Activated CD4-positive, alpha-beta T cell treated with anti-CD3 and anti-CD28 coated beads for 36 hours (primary cell): ENCODE measurements at regions not wholly inside any gene's neighbourhood (a gene's known extent, or its start where the extent isn't known, plus 50 kb on each side); places are given as distances from the start of the nearest gene placed in this dataset.
A peak's percentile ranks its signal among the peaks of the same experiment; 100 is the strongest.

Experiments used
- ATAC-seq: fragments of 200-7000 bp; cut with Tn5 transposase; one replicate; pipeline ENCODE4 v1.10.0; 2021; ENCODE audit warnings: mild to moderate bottlenecking, moderate library complexity
- CTCF ChIA-PET: fragments of 350-600 bp; sonication (Branson Sonifier 250); formaldehyde crosslinking; loops from one replicate; lab custom pipeline; 2021; ENCODE audit warnings: antibody characterized with exemption; lab: Charles Lee
- POLR2A ChIA-PET: fragments of 350-600 bp; sonication (Branson Sonifier 250); formaldehyde crosslinking; loops from one replicate; lab custom pipeline; 2021; ENCODE audit warnings: antibody characterized with exemption, inconsistent platforms; lab: Charles Lee
- DNase-seq: peaks from one replicate; pipeline ENCODE4 v3.0.0-alpha.2; 2020
- H3K27ac Mint-ChIP-seq: one replicate; pipeline ENCODE4 v1.8.0; 2021; ENCODE audit warnings: mixed read lengths
- H3K27me3 Mint-ChIP-seq: one replicate; pipeline ENCODE4 v1.8.0; 2021; ENCODE audit warnings: mixed read lengths
- H3K36me3 Mint-ChIP-seq: one replicate; pipeline ENCODE4 v1.8.0; 2021; ENCODE audit warnings: low read depth, mixed read lengths
- H3K4me1 Mint-ChIP-seq: one replicate; pipeline ENCODE4 v1.8.0; 2021; ENCODE audit warnings: mixed read lengths
- H3K4me3 Mint-ChIP-seq: one replicate; pipeline ENCODE4 v1.8.0; 2021; ENCODE audit warnings: mild to moderate bottlenecking, moderate library complexity, mixed read lengths
- H3K9me3 Mint-ChIP-seq: one replicate; pipeline ENCODE4 v1.8.0; 2021; ENCODE audit warnings: low read depth, mixed read lengths
- intact Hi-C, 2 experiments: fragments of 100-400 bp; cut with DNase I in 1 of 2; cut with micrococcal nuclease in 1 of 2; formaldehyde crosslinking; loops; one replicate each; pipeline versions ENCODE4 v1.14.2 to v1.15.1; 2022 to 2024; cut with DNase I, micrococcal nuclease

DNA sequence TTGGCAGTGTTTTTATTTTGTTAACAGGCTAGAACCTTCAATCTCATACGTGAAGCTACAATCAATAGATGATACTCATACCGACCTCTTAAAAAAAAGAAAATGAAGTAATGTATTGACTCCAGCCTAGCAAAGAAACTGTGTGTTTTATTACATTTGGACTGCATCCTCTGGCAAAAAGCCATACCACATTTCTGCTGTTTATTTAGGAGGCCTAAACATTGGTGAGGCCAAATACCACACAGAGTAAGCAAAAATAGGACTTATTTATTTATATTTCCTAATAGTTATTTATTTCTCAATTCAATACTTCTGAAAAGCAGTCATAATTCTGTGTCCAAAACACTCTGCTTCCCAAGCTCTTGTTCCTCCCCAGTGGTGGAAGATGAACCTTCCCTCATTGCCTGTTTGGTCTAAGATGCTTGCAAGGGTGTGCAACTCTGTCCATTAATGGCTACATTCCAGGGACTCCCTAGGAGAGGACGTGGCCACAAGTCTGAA, 398.8 kb upstream of the KLF6 start:
- Mint-ChIP-seq H3K36me3 (no peaks in the 10 kb centered on the region), H3K27ac (no peak overlapping the region), H3K4me1 (peaks cover 14% of the 10 kb centered on the region), H3K4me3 (no peak overlapping the region), H3K27me3 (no peaks in the 10 kb centered on the region), H3K9me3 (no peaks in the 10 kb centered on the region)
- no peak for ATAC-seq
- intact Hi-C loops = no loop called here
- CTCF ChIA-PET = interaction anchor here (1.2 kb wide), 1 partner anchor 1277 kb away, joined by 3 read pairs; no protein-coding TSS in a partner anchor
- POLR2A ChIA-PET = no interaction called here
- DNase-seq = no peak

DNA sequence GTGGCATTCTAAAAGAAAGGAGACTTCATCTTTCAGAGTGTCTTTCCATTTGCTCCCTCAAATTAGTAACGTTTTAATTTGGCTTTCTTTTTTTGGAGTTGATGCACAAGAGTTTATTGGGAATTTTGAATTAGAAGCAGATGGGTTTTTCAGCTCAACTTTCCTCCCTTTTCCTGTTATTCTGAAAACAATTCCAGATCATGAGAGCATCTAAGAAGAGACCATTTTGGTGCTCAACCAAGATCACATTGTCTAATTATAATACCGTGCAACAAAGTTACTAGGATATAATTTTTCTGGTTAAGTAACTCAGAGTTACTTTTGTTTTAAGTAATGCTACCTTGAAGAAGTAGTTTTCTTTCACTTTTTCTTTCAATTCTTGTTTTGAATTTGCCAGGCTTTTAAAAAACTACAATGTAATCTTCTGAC, 396.6 kb upstream of the KLF6 start:
- Mint-ChIP-seq H3K36me3 (no peaks in the 10 kb centered on the region), H3K4me1 (peaks cover 11% of the 10 kb centered on the region), H3K27me3 (no peaks in the 10 kb centered on the region), H3K9me3 (no peaks in the 10 kb centered on the region), H3K27ac (no peak overlapping the region), H3K4me3 (no peak overlapping the region)
- CTCF ChIA-PET = no interaction called here
- DNase-seq = no peak
- POLR2A ChIA-PET = no interaction called here
- intact Hi-C loops = no loop called here
- peak; percentile 51 for ATAC-seq

DNA sequence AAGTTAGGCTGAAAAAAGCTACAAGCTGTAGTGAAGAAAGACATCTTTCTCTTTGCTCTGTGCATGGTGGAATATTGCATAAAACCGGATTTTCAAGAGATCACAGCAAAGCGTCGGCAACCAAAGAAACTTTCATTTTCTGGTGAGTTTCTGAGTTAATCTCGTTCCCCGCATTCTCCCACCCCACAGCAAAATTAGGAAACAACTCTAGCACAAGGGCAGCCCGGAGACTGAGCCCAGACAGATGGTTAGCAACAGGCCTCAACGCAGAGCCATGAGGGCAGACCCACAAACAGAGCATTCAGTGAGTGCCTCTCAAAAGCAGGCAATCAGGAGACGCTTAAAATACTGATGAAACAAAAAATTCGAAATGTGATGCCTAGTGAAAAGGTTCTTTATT, 396.1 kb upstream of the KLF6 start:
- intact Hi-C loops = no loop called here
- ChIA-PET POLR2A (no interaction called here), CTCF (no interaction called here)
- H3K27me3 Mint-ChIP-seq = no peaks in the 10 kb centered on the region
- DNase-seq (no peak), ATAC-seq (no peak)
- H3K27ac Mint-ChIP-seq = no peak overlapping the region
- H3K4me1 Mint-ChIP-seq = peaks cover 11% of the 10 kb centered on the region
- no peak overlapping the region for H3K4me3 Mint-ChIP-seq
- H3K9me3 Mint-ChIP-seq = no peaks in the 10 kb centered on the region
- H3K36me3 Mint-ChIP-seq = no peaks in the 10 kb centered on the region

DNA sequence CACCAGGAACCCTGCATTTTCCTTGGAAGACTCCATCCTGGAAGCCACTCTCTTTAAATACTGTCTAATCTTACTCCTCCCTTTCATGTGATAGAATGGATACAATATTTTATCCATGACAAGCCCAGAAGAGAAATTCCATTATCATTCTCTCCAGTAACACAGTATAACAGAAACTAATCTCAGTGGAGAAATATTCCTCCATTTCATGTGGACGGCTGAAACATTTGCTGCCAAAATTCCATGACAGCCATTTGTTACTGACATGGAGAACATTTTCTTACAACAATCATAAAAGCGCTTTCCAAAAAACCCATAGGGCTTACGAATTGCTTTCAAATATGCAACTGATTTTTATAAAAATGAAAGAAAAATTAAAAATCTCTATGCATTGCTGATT, 392.8 kb upstream of the KLF6 start:
- no peak overlapping the region for H3K27ac Mint-ChIP-seq
- ATAC-seq (no peak), DNase-seq (no peak)
- H3K4me3 Mint-ChIP-seq = no peak overlapping the region
- peaks cover 5% of the 10 kb centered on the region for H3K9me3 Mint-ChIP-seq
- intact Hi-C loops = no loop called here
- H3K36me3 Mint-ChIP-seq = no peaks in the 10 kb centered on the region
- POLR2A ChIA-PET = no interaction called here
- CTCF ChIA-PET = no interaction called here
- peaks cover 11% of the 10 kb centered on the region for H3K4me1 Mint-ChIP-seq
- H3K27me3 Mint-ChIP-seq = no peaks in the 10 kb centered on the region

DNA sequence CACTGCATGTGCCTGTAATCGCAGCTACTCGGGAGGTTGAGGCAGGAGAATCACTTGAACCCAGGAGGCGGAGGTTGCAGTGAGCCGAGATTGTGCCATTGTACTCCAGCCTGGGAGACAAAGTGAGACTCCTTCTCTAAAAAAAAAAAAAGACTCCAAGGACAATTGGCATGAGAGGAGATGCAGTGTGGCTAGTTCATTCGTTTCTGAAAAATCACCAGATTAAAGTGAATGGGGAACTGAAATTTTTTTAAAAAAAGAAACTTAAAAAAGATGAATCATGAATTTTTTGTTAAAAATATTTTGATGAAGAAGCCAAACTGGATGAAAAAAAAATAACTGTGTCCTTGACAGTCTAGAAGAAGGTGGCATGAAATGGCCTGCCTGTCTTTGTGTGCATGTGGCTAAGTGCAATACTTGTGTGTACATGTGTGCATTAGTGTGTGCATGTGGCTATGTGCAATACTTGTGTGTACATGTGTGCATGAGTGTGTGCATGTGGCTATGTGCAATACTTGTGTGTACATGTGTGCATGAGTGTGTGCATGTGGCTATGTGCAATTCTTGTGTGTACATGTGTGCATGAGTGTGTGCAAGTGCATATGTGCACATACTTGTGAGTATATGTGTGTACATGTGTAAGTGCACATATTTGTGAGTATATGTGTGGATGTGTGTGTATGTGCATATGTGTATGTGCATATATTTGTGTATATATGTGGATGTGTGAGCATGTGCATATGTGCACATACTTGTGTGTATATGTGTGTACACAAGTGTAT, 391.7 kb upstream of the KLF6 start:
- intact Hi-C loops = no loop called here
- Mint-ChIP-seq H3K27ac (no peak overlapping the region), H3K36me3 (no peaks in the 10 kb centered on the region), H3K4me3 (no peak overlapping the region), H3K4me1 (peaks cover 8% of the 10 kb centered on the region), H3K9me3 (peaks cover 5% of the 10 kb centered on the region), H3K27me3 (no peaks in the 10 kb centered on the region)
- no peak for DNase-seq
- POLR2A ChIA-PET = no interaction called here
- CTCF ChIA-PET = no interaction called here
- no peak for ATAC-seq

DNA sequence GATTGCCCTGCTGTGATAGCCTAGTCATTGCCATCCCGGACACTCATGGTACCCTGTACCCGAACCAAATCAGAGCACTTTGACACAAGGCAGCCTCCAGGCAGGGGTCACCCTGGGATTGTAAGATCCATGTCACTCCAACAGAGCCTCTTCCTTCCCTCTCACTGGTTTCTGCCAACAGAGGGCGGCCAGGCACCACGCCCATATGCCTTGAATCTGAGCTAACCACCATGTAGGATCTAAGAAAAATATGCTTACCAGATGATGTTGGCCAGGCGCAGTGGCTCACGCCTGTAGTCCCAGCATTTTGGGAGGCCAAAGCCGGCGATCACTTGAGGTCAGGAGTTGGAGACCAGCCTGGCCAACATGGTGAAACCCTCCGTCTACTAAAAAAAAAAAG, 389.2 kb upstream of the KLF6 start:
- peak; percentile 9 for DNase-seq
- no peaks in the 10 kb centered on the region for H3K36me3 Mint-ChIP-seq
- CTCF ChIA-PET = no interaction called here

DNA sequence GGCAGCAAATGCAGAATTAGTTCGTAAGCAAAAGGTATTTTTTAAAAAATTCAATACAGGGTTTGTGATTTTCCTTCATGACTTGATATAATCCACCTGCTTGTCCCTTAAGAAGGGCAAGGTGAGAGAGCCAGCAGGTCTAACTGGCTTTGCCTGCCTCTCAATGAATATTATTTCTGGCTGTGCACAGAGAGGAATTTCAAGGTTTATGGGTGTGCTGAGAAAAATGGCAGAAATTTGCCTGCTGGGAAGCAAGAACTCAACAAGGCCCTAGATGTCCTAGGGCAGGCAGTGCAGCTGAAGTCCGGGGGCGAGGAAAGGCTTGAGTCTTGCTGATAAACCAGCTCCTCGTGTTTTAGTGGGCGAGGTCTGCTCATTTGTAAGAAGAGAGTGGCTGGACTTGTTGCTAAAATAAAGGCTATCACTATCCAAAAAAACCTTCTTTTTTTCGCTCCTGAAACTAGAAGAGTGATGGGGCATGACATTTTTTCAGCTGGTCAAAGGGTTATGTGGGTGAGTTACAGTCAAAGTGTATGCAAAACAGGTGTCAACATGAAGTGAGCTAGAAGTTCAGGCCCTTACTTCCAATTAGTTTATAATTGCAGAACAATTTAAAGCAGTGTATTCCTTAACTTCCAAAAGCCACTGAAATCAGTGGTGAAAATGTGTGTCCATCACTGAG, 385.8 kb upstream of the KLF6 start:
- Mint-ChIP-seq H3K27me3 (no peaks in the 10 kb centered on the region), H3K36me3 (no peaks in the 10 kb centered on the region), H3K9me3 (peaks cover 5% of the 10 kb centered on the region), H3K4me3 (no peak overlapping the region), H3K4me1 (no peaks in the 10 kb centered on the region), H3K27ac (no peak overlapping the region)
- no peak for ATAC-seq
- CTCF ChIA-PET = no interaction called here
- POLR2A ChIA-PET = no interaction called here
- intact Hi-C loops = no loop called here
- no peak for DNase-seq

More for the DNA sequence above, 389.2 kb upstream of the KLF6 start:
- Mint-ChIP-seq H3K27me3 (no peaks in the 10 kb centered on the region), H3K9me3 (peaks cover 5% of the 10 kb centered on the region), H3K4me3 (no peak overlapping the region), H3K27ac (no peak overlapping the region), H3K4me1 (no peaks in the 10 kb centered on the region)
- POLR2A ChIA-PET = no interaction called here
- no peak for ATAC-seq
- intact Hi-C loops = no loop called here

DNA sequence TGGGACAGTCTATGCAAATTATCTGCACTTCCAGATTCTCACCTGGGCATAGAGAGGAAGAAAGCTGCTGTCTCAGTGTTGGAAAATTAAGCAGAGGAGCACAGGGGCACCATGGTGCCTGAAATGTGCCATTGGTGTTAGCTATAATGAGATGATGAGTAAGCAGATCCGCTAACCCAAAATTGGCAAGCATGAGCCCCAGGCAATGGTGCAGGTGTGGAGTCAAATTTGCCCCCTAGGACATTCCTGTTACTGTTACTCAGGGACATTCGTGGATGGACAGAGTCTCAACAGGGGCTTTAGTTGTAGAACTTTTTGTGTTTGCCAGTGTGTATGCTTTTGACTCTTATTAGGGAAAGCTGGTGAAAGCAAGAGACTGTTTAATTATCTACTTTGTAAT, 385.2 kb upstream of the KLF6 start:
- intact Hi-C loops = no loop called here
- H3K4me3 Mint-ChIP-seq = no peak overlapping the region
- ChIA-PET POLR2A (no interaction called here), CTCF (no interaction called here)
- no peaks in the 10 kb centered on the region for H3K27me3 Mint-ChIP-seq
- no peaks in the 10 kb centered on the region for H3K4me1 Mint-ChIP-seq
- no peaks in the 10 kb centered on the region for H3K36me3 Mint-ChIP-seq
- no peak for ATAC-seq
- peaks cover 5% of the 10 kb centered on the region for H3K9me3 Mint-ChIP-seq
- no peak overlapping the region for H3K27ac Mint-ChIP-seq
- DNase-seq = no peak

DNA sequence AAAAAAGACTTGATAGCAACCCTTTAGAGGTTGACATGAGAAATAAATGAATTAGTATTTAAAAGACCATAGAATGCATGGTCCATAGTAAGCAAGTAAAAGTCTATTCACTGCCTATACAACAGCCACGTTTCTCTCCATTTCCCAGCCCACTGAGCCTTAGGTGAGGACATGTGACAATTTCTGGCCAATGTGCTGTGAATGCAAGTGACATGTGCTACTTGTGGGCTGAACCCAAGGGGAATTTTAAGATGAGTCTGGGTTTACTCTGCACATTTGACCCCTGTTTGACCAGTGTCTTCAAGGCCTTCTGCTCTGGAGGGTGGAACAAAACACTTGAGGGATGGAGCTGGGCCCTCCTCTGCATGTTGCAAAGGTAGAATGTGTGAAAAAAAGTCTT, 384.4 kb upstream of the KLF6 start:
- ChIA-PET POLR2A (no interaction called here), CTCF (no interaction called here)
- intact Hi-C loops = no loop called here
- DNase-seq (no peak), ATAC-seq (no peak)
- no peaks in the 10 kb centered on the region for H3K27me3 Mint-ChIP-seq
- H3K4me1 Mint-ChIP-seq = no peaks in the 10 kb centered on the region
- no peak overlapping the region for H3K27ac Mint-ChIP-seq
- no peaks in the 10 kb centered on the region for H3K36me3 Mint-ChIP-seq
- H3K4me3 Mint-ChIP-seq = no peak overlapping the region
- H3K9me3 Mint-ChIP-seq = peaks cover 5% of the 10 kb centered on the region

DNA sequence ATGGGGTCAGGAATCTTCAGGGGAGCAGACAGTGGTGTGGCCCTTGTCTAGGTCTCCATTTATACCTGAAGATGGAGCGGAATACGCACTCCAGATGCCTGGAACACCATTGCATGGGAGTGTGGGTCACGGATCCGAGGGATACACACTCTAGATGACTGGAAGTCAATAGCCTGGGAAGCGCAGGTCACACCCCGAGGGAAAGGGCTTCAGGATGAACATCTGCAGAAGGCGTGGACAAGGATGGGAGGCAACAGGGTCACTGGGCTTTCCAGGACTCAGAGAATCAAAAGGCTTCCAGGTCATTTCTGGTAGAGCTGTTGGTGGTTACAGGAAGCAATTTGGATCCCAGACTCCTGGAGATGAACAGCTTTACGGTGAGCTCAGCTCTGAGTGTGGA, 382.2 kb upstream of the KLF6 start:
- intact Hi-C loops = no loop called here
- no peaks in the 10 kb centered on the region for H3K4me1 Mint-ChIP-seq
- H3K4me3 Mint-ChIP-seq = no peak overlapping the region
- no peak for DNase-seq
- CTCF ChIA-PET = no interaction called here
- POLR2A ChIA-PET = no interaction called here
- no peaks in the 10 kb centered on the region for H3K9me3 Mint-ChIP-seq
- ATAC-seq = no peak
- no peak overlapping the region for H3K27ac Mint-ChIP-seq
- no peaks in the 10 kb centered on the region for H3K27me3 Mint-ChIP-seq
- H3K36me3 Mint-ChIP-seq = no peaks in the 10 kb centered on the region

DNA sequence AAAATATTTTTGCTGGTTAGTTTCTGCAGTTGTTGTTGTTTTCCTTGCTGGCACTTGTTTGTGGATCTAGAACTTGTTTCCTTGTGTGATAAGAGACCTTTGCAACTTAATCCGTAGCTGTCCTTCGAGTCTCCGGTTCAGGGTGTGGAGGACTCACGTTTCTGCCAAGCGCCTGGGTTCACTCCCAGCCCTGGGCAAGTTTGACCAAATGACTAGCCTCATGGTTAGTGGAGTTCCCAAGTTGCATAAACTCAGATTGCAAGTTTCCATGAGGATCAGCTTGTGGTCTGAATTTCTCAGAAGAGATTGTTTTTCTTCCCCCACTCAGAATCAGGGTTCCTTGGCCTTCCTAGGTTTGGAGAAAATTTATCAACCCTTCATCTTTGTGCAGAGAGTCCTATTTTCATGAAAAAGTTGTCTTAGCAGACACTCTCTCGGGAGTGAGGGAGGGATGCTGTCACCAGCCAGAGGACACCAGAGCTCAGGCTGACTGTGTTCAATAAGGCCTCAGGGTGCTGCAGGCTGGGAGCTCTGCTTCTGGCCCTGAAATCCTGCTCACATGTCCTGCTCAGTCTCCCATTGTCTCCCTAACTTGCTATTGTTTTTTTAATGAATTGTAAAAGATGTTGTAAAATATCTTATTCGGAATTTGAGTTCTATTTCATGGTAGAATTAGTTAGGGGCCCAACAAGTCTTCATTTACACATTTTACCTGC, 377.7 kb upstream of the KLF6 start:
- ATAC-seq (no peak), DNase-seq (no peak)
- POLR2A ChIA-PET = no interaction called here
- Mint-ChIP-seq H3K27ac (no peak overlapping the region), H3K27me3 (no peaks in the 10 kb centered on the region), H3K4me3 (no peak overlapping the region), H3K36me3 (no peaks in the 10 kb centered on the region), H3K9me3 (no peaks in the 10 kb centered on the region), H3K4me1 (peaks cover 2% of the 10 kb centered on the region)
- intact Hi-C loops = no loop called here
- CTCF ChIA-PET = no interaction called here

DNA sequence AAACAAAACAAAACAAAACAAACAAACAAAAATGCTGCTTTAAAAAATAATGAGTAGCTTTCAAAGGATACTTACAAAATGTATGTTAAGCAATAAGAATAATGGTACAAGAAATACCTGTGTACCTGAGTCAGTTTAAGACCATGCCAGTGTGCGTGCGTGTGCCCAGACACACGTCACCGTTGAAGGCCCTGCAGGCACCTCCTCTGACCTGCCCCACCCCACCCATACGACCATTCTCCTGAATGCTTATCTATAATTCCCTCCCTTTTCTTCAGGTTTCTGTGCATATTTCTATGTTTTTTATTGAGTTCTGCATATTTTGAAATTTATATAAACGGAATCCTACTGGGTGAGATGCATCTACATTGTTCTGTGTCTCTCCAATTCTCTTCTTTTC, 374.2 kb upstream of the KLF6 start:
- Mint-ChIP-seq H3K27me3 (no peaks in the 10 kb centered on the region), H3K4me3 (no peak overlapping the region), H3K4me1 (peaks cover 10% of the 10 kb centered on the region), H3K36me3 (no peaks in the 10 kb centered on the region), H3K27ac (no peak overlapping the region), H3K9me3 (no peaks in the 10 kb centered on the region)
- ChIA-PET CTCF (no interaction called here), POLR2A (no interaction called here)
- ATAC-seq (no peak), DNase-seq (no peak)
- intact Hi-C loops = no loop called here
